H1 (cell line): ENCODE measurements at regions not wholly inside any gene's neighbourhood (a gene's known extent, or its start where the extent isn't known, plus 50 kb on each side); places are given as distances from the start of the nearest gene placed in this dataset.

Source experiments
- CTCF ChIA-PET: fragments of 300-600 bp; sonication (Branson Sonifier 250); formaldehyde crosslinking; loops from one replicate; lab custom pipeline; 2021; ENCODE audit not compliant: partially characterized antibody; lab: Charles Lee
- POLR2A ChIA-PET: fragments of 300-600 bp; sonication (Branson Sonifier 250); formaldehyde crosslinking; loops from one replicate; lab custom pipeline; 2021; ENCODE audit warnings: inconsistent platforms; ENCODE audit not compliant: partially characterized antibody; lab: Charles Lee
- DNase-seq, 2 experiments: peaks; one replicate each; pipeline versions ENCODE4 v3.0.0 to v3.0.0-alpha.2; 2010 to 2022; ENCODE audit warnings: low spot score in 2 of 2, low read depth in 1 of 2, mixed read lengths in 1 of 2
- FAIRE-seq: peaks from 2 replicates; lab custom pipeline; 2011; peaks lifted over from hg19 to GRCh38; lab: Jason Lieb, UNC
- H2AFZ ChIP-seq: 2 replicates; pipeline ENCODE4 v1.8.1; 2012; ENCODE audit warnings: low read length, inconsistent platforms
- H2AK5ac ChIP-seq: 2 replicates; pipeline ENCODE4 v1.6.1; 2013; ENCODE audit warnings: low read depth, low read length
- H2BK120ac ChIP-seq: replicated peaks from 2 replicates; pipeline ENCODE3; 2013; ENCODE audit warnings: low read depth, low read length, inconsistent platforms
- H2BK12ac ChIP-seq: 2 replicates; pipeline ENCODE4 v1.6.1; 2013; ENCODE audit warnings: low read depth, low read length
- H2BK15ac ChIP-seq: 2 replicates; pipeline ENCODE4 v1.6.1; 2013; ENCODE audit warnings: low read length
- H2BK20ac ChIP-seq: 2 replicates; pipeline ENCODE4 v1.6.1; 2013; ENCODE audit warnings: low read length
- H2BK5ac ChIP-seq: 2 replicates; pipeline ENCODE4 v1.6.1; 2013; ENCODE audit warnings: low read depth, low read length
- H3K14ac ChIP-seq: 2 replicates; pipeline ENCODE4 v1.6.1; 2013; ENCODE audit warnings: inconsistent platforms; ENCODE audit not compliant: insufficient read length
- H3K18ac ChIP-seq: 2 replicates; pipeline ENCODE4 v1.6.1; 2013; ENCODE audit warnings: low read length; ENCODE audit errors: extremely low read depth
- H3K23ac ChIP-seq: 2 replicates; pipeline ENCODE4 v1.6.1; 2013; ENCODE audit warnings: inconsistent platforms; ENCODE audit not compliant: insufficient read length
- H3K23me2 ChIP-seq: 2 replicates; pipeline ENCODE4 v1.6.1; 2013; ENCODE audit warnings: low read depth, low read length
- H3K27ac ChIP-seq: 2 replicates; pipeline ENCODE4 v1.6.1; 2011; ENCODE audit warnings: low read depth, low read length, inconsistent platforms
- H3K27me3 ChIP-seq, 4 experiments: replicated peaks in 1 of 4; 1 replicate in 1 of 4; 2 replicates in 3 of 4; pipeline versions ENCODE4 v1.6.1 to v1.8.1; 2011 to 2013; ENCODE audit warnings: low read length in 3 of 4, mild to moderate bottlenecking in 3 of 4, inconsistent platforms in 2 of 4, mixed read lengths in 2 of 4, moderate library complexity in 1 of 4; ENCODE audit not compliant: control insufficient read depth in 3 of 4, insufficient read depth in 3 of 4; ENCODE audit errors: extremely low read depth in 1 of 4
- H3K36me3 ChIP-seq, 4 experiments: 2 replicates each; pipeline versions ENCODE4 v1.6.1 to v1.8.1; 2011 to 2013; ENCODE audit warnings: mild to moderate bottlenecking in 4 of 4, low read length in 3 of 4, moderate library complexity in 2 of 4, control low read depth in 1 of 4, inconsistent platforms in 1 of 4; ENCODE audit not compliant: insufficient read depth in 4 of 4, control insufficient read depth in 2 of 4
- H3K4ac ChIP-seq: replicated peaks from 2 replicates; pipeline ENCODE3; 2013; ENCODE audit warnings: low read length, low read depth, mixed read lengths, inconsistent platforms; ENCODE audit not compliant: insufficient read length
- H3K4me1 ChIP-seq, 4 experiments: replicated peaks in 1 of 4; 1 replicate in 1 of 4; 2 replicates in 3 of 4; pipeline versions ENCODE4 v1.6.1 to v1.8.1; 2011 to 2013; ENCODE audit warnings: low read length in 3 of 4, inconsistent platforms in 2 of 4, mixed read lengths in 1 of 4; ENCODE audit not compliant: insufficient read depth in 4 of 4, control insufficient read depth in 3 of 4
- H3K4me2 ChIP-seq, 2 experiments: 2 replicates each; pipeline versions ENCODE4 v1.6.1 to v1.8.1; 2011 to 2013; ENCODE audit warnings: low read depth in 2 of 2, low read length in 2 of 2, control low read depth in 1 of 2, inconsistent platforms in 1 of 2, mild to moderate bottlenecking in 1 of 2; ENCODE audit not compliant: insufficient read depth in 1 of 2
- H3K4me3 ChIP-seq, 4 experiments: fragments of 200-600, 300-600 bp in 1 of 4; sonication (generic), shearing (Covaris generic), sonication (Bioruptor Twin) in 1 of 4; 2 replicates each; pipeline versions ENCODE4 v1.5.1 to v1.8.1; 2011 to 2016; ENCODE audit warnings: low read length in 4 of 4, low read depth in 3 of 4, control low read depth in 2 of 4, inconsistent platforms in 2 of 4, mild to moderate bottlenecking in 2 of 4, mixed read lengths in 1 of 4, moderate library complexity in 1 of 4; ENCODE audit not compliant: insufficient read depth in 2 of 4; ENCODE audit errors: extremely low read depth in 1 of 4
- H3K56ac ChIP-seq: replicated peaks from 2 replicates; pipeline ENCODE3; 2013; ENCODE audit warnings: low read depth, mild to moderate bottlenecking, mixed read lengths, low read length, inconsistent platforms; ENCODE audit not compliant: insufficient read length
- H3K79me1 ChIP-seq: 2 replicates; pipeline ENCODE4 v1.6.1; 2013; ENCODE audit warnings: low read depth, low read length, control low read depth
- H3K79me2 ChIP-seq, 2 experiments: 2 replicates each; pipeline versions ENCODE4 v1.6.1 to v1.8.1; 2012 to 2013; ENCODE audit warnings: low read length in 2 of 2, mild to moderate bottlenecking in 2 of 2, inconsistent platforms in 1 of 2; ENCODE audit not compliant: insufficient read depth in 2 of 2, control insufficient read depth in 1 of 2
- H3K9ac ChIP-seq, 4 experiments: replicated peaks in 1 of 4; 1 replicate in 1 of 4; 2 replicates in 3 of 4; pipeline versions ENCODE4 v1.6.1 to v1.8.1; 2011 to 2013; ENCODE audit warnings: low read depth in 3 of 4, low read length in 3 of 4, control low read depth in 2 of 4, mild to moderate bottlenecking in 2 of 4, moderate library complexity in 2 of 4, inconsistent platforms in 1 of 4; ENCODE audit errors: extremely low read depth in 1 of 4
- H3K9me3 ChIP-seq, 2 experiments: 2 replicates each; pipeline versions ENCODE4 v1.6.1 to v1.8.1; 2012 to 2013; ENCODE audit warnings: mild to moderate bottlenecking in 2 of 2, moderate library complexity in 2 of 2, control low read depth in 1 of 2, inconsistent platforms in 1 of 2, low read depth in 1 of 2, low read length in 1 of 2, mixed read lengths in 1 of 2; ENCODE audit not compliant: insufficient read depth in 2 of 2
- H4K20me1 ChIP-seq, 2 experiments: replicated peaks in 1 of 2; 2 replicates each; pipeline versions ENCODE3 to v1.8.1; 2011 to 2013; ENCODE audit warnings: inconsistent platforms in 2 of 2, low read length in 2 of 2, mild to moderate bottlenecking in 1 of 2; ENCODE audit not compliant: insufficient read depth in 2 of 2, control insufficient read depth in 1 of 2
- H4K5ac ChIP-seq: 2 replicates; pipeline ENCODE4 v1.6.1; 2013; ENCODE audit warnings: low read length, low read depth, mixed read lengths, inconsistent platforms; ENCODE audit not compliant: insufficient read length
- H4K8ac ChIP-seq: 2 replicates; pipeline ENCODE4 v1.8.0; 2013; ENCODE audit warnings: mild to moderate bottlenecking, moderate library complexity, low read length, inconsistent platforms; ENCODE audit not compliant: insufficient read depth; ENCODE audit errors: extremely low read depth
- H4K91ac ChIP-seq: replicated peaks from 2 replicates; pipeline ENCODE3; 2013; ENCODE audit warnings: low read length, mixed read lengths, inconsistent platforms; ENCODE audit not compliant: insufficient read length
- CBX5 ChIP-seq: fragments of 300-800, 300-1000 bp; sonication (generic); IDR thresholded peaks from 2 replicates; pipeline ENCODE4 v1.7.1; 2016; ENCODE audit warnings: antibody characterized with exemption, low read length, low read depth
- EGR1 ChIP-seq: IDR thresholded peaks from 2 replicates; pipeline ENCODE4 v1.6.1; 2011; ENCODE audit warnings: low read depth, low read length, borderline replicate concordance
- GABPA ChIP-seq: IDR thresholded peaks from 2 replicates; pipeline ENCODE4 v1.6.1; 2011; ENCODE audit warnings: mild to moderate bottlenecking, low read length, moderate library complexity, borderline replicate concordance; ENCODE audit not compliant: insufficient read depth
- JUN ChIP-seq: IDR thresholded peaks from 2 replicates; pipeline ENCODE4 v1.6.1; 2011; ENCODE audit warnings: low read depth, mild to moderate bottlenecking, improper control_type of control experiment, low read length
- JUND ChIP-seq: IDR thresholded peaks from 2 replicates; pipeline ENCODE4 v1.6.1; 2011; ENCODE audit warnings: mild to moderate bottlenecking, improper control_type of control experiment, low read length
- NANOG ChIP-seq: IDR thresholded peaks from 2 replicates; pipeline ENCODE4 v1.6.1; 2011; ENCODE audit warnings: low read length, low read depth, mild to moderate bottlenecking, inconsistent platforms; ENCODE audit not compliant: insufficient read depth, poor library complexity, severe bottlenecking
- POLR2AphosphoS5 ChIP-seq: IDR thresholded peaks from 2 replicates; pipeline ENCODE4 v1.6.1; 2011; ENCODE audit warnings: low read depth, low read length
- POU5F1 ChIP-seq: IDR thresholded peaks from 2 replicates; pipeline ENCODE4 v1.6.1; 2011; ENCODE audit warnings: low read depth, mild to moderate bottlenecking, low read length, moderate library complexity
- RFX5 ChIP-seq: IDR thresholded peaks from 2 replicates; pipeline ENCODE4 v1.6.1; 2011; ENCODE audit warnings: low read depth, low read length, improper control_type of control experiment, borderline replicate concordance
- SIRT6 ChIP-seq: IDR thresholded peaks from one replicate; pipeline ENCODE4 v1.7.1; 2012; ENCODE audit warnings: low read length, inconsistent platforms
- SIX5 ChIP-seq: IDR thresholded peaks from 2 replicates; pipeline ENCODE4 v1.6.1; 2011; ENCODE audit warnings: mild to moderate bottlenecking, low read depth, low read length
- SP2 ChIP-seq: IDR thresholded peaks from 2 replicates; pipeline ENCODE4 v1.6.1; 2012; ENCODE audit warnings: mild to moderate bottlenecking, low read length, inconsistent platforms
- SP4 ChIP-seq: IDR thresholded peaks from 2 replicates; pipeline ENCODE4 v1.6.1; 2012; ENCODE audit warnings: low read length, inconsistent platforms
- TCF12 ChIP-seq: IDR thresholded peaks from 2 replicates; pipeline ENCODE4 v1.6.1; 2011; ENCODE audit warnings: low read depth, mild to moderate bottlenecking, low read length
- WGBS, 2 experiments: shearing (Covaris generic) in 1 of 2; methylation state at CpG; one replicate each; pipeline versions ENCODE4 v1.1.6 to v1.1.7; 2013 to 2015; ENCODE audit warnings: low lambda C conversion rate in 2 of 2, mixed read lengths in 2 of 2, inconsistent platforms in 1 of 2, low coverage in 1 of 2, missing lambda C conversion rate in 1 of 2; ENCODE audit not compliant: insufficient replicate concordance in 2 of 2, insufficient coverage in 1 of 2, insufficient read length in 1 of 2; ENCODE audit errors: extremely low coverage in 1 of 2, missing lambda C conversion rate in 1 of 2; 5-methylcytosine and 5-hydroxymethylcytosine counted together
- TF ChIP-seq, protein P1 (sequence below): IDR thresholded peaks from 2 replicates; pipeline ENCODE4 v1.6.1; 2012; ENCODE audit warnings: inconsistent platforms
- TF ChIP-seq, protein P2 (sequence below): IDR thresholded peaks from 2 replicates; pipeline ENCODE4 v1.6.1; 2012; ENCODE audit warnings: inconsistent platforms

DNA sequence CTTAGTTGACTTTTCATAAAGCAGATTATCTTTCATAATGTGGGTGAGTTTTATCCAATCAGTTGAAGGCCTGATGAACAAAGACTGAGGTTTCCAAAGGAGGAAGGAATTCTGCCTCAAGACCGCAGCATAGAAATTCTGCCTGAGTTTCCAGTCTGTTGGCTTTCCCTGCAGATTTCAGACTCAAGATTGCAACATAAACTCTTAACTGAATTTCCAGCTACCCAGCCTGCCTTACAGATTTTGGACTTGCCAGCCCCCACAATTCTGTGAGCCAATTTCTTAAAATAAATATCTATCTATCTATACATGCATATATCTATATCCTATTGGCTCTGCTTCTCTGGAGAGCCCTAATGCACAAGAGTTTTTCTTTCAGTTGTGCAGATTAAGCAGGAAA lies 57.3 kb upstream of the SMLR1 start:
- POLR2A ChIA-PET = no interaction called here
- H2AFZ ChIP-seq = no peak overlapping the region
- H3K18ac ChIP-seq = no peak overlapping the region
- 93% methylated on average over 1 of the region's 1 CpG; no CpG with 5 or more reads in 1 of the 2 experiments for WGBS, 2 experiments
- H2AK5ac ChIP-seq = no peak overlapping the region
- no peak for FAIRE-seq
- no peaks in the 10 kb centered on the region for H3K23me2 ChIP-seq
- H3K9me3 ChIP-seq = no peaks in the 10 kb centered on the region
- no peak overlapping the region for H4K5ac ChIP-seq
- H3K56ac ChIP-seq = no peak overlapping the region
- TF ChIP-seq CBX5 (no peak), EGR1 (no peak), SIRT6 (no peak), RFX5 (no peak), SP4 (no peak), POLR2AphosphoS5 (no peak), SIX5 (no peak), JUN (no peak), SP2 (no peak), NANOG (no peak), TCF12 (no peak), GABPA (no peak), JUND (no peak), POU5F1 (no peak)
- TF ChIP-seq, protein P1, sequence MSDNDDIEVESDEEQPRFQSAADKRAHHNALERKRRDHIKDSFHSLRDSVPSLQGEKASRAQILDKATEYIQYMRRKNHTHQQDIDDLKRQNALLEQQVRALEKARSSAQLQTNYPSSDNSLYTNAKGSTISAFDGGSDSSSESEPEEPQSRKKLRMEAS = no peak
- TF ChIP-seq, protein P2, sequence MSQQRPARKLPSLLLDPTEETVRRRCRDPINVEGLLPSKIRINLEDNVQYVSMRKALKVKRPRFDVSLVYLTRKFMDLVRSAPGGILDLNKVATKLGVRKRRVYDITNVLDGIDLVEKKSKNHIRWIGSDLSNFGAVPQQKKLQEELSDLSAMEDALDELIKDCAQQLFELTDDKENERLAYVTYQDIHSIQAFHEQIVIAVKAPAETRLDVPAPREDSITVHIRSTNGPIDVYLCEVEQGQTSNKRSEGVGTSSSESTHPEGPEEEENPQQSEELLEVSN = no peak
- H3K27ac ChIP-seq = no peak overlapping the region
- H3K4me2 ChIP-seq = no peak overlapping the region
- H3K27me3 ChIP-seq = no peaks in the 10 kb centered on the region
- no peak overlapping the region for H4K91ac ChIP-seq
- H4K8ac ChIP-seq = no peak overlapping the region
- no peaks in the 10 kb centered on the region for H4K20me1 ChIP-seq
- no peaks in the 10 kb centered on the region for H3K79me1 ChIP-seq
- no peak overlapping the region for H2BK20ac ChIP-seq
- H3K4ac ChIP-seq = no peak overlapping the region
- no peak overlapping the region for H2BK120ac ChIP-seq
- H2BK15ac ChIP-seq = no peak overlapping the region
- H3K79me2 ChIP-seq = no peaks in the 10 kb centered on the region
- H3K4me3 ChIP-seq = no peak overlapping the region
- no peak for DNase-seq
- no peaks in the 10 kb centered on the region for H3K36me3 ChIP-seq
- H3K23ac ChIP-seq = no peak overlapping the region
- no peak overlapping the region for H3K14ac ChIP-seq
- no peaks in the 10 kb centered on the region for H3K4me1 ChIP-seq
- H2BK5ac ChIP-seq = no peak overlapping the region
- CTCF ChIA-PET = no interaction called here
- no peak overlapping the region for H3K9ac ChIP-seq
- no peak overlapping the region for H2BK12ac ChIP-seq
